Mesendoderm (in vitro differentiated cells): ENCODE measurements at regions not wholly inside any gene's neighbourhood (a gene's known extent, or its start where the extent isn't known, plus 50 kb on each side); places are given as distances from the start of the nearest gene placed in this dataset.
A peak's percentile ranks its signal among the peaks of the same experiment; 100 is the strongest.

ENCODE experiments used
- DNase-seq: peaks from one replicate; pipeline ENCODE4 v3.0.0; 2013
- H2AK5ac ChIP-seq: 2 replicates; pipeline ENCODE4 v1.6.1; 2013; ENCODE audit warnings: low read length, inconsistent platforms
- H2BK120ac ChIP-seq: 2 replicates; pipeline ENCODE4 v1.6.1; 2013; ENCODE audit warnings: low read depth, mild to moderate bottlenecking, low read length, moderate library complexity, mixed read lengths
- H2BK15ac ChIP-seq: replicated peaks from 2 replicates; pipeline ENCODE4 v1.6.1; 2013; ENCODE audit warnings: low read depth, mild to moderate bottlenecking, moderate library complexity
- H2BK5ac ChIP-seq: 2 replicates; pipeline ENCODE4 v1.6.1; 2013; ENCODE audit warnings: low read length, inconsistent platforms
- H3K18ac ChIP-seq: 2 replicates; pipeline ENCODE4 v1.6.1; 2013; ENCODE audit warnings: mild to moderate bottlenecking, low read length, mixed read lengths
- H3K23ac ChIP-seq: one replicate; pipeline ENCODE4 v1.6.1; 2013; ENCODE audit warnings: low read length
- H3K27ac ChIP-seq: 2 replicates; pipeline ENCODE4 v1.5.1; 2013; ENCODE audit warnings: low read depth, mild to moderate bottlenecking, inconsistent platforms, low read length, moderate library complexity
- H3K27me3 ChIP-seq: 2 replicates; pipeline ENCODE4 v1.6.1; 2013; ENCODE audit warnings: low read length, control low read depth, mild to moderate bottlenecking, inconsistent platforms; ENCODE audit not compliant: insufficient read depth, poor library complexity
- H3K36me3 ChIP-seq: 2 replicates; pipeline ENCODE4 v1.6.1; 2013; ENCODE audit warnings: low read length, inconsistent platforms; ENCODE audit not compliant: control insufficient read depth, insufficient read depth
- H3K4ac ChIP-seq: one replicate; pipeline ENCODE4 v1.6.1; 2013; ENCODE audit warnings: low read depth, mild to moderate bottlenecking, low read length, moderate library complexity
- H3K4me1 ChIP-seq: 2 replicates; pipeline ENCODE4 v1.6.1; 2013; ENCODE audit warnings: low read depth, low read length, inconsistent platforms; ENCODE audit not compliant: control insufficient read depth
- H3K4me2 ChIP-seq: 2 replicates; pipeline ENCODE4 v1.6.1; 2013; ENCODE audit warnings: low read length
- H3K4me3 ChIP-seq: 2 replicates; pipeline ENCODE4 v1.5.1; 2013; ENCODE audit warnings: mild to moderate bottlenecking, low read length
- H3K56ac ChIP-seq: one replicate; pipeline ENCODE4 v1.6.1; 2013; ENCODE audit warnings: low read length
- H3K79me1 ChIP-seq: 2 replicates; pipeline ENCODE4 v1.6.1; 2013; ENCODE audit warnings: low read length, inconsistent platforms
- H3K79me2 ChIP-seq: 2 replicates; pipeline ENCODE4 v1.6.1; 2013; ENCODE audit warnings: mild to moderate bottlenecking, low read length; ENCODE audit not compliant: control insufficient read depth, insufficient read depth
- H3K9ac ChIP-seq: 2 replicates; pipeline ENCODE4 v1.6.1; 2013; ENCODE audit warnings: low read length, inconsistent platforms
- H4K5ac ChIP-seq: one replicate; pipeline ENCODE4 v1.6.1; 2013; ENCODE audit warnings: low read length
- H4K8ac ChIP-seq: one replicate; pipeline ENCODE4 v1.6.1; 2013; ENCODE audit warnings: low read depth, mild to moderate bottlenecking, control low read depth, low read length, moderate library complexity
- WGBS: extraction: QIAGEN DNeasy Blood & Tissue Kit; methylation state at CpG from one replicate; pipeline ENCODE4 v1.1.7; 2013; ENCODE audit warnings: low lambda C conversion rate, missing lambda C conversion rate; ENCODE audit not compliant: insufficient coverage; ENCODE audit errors: extremely low coverage; 5-methylcytosine and 5-hydroxymethylcytosine counted together

DNA sequence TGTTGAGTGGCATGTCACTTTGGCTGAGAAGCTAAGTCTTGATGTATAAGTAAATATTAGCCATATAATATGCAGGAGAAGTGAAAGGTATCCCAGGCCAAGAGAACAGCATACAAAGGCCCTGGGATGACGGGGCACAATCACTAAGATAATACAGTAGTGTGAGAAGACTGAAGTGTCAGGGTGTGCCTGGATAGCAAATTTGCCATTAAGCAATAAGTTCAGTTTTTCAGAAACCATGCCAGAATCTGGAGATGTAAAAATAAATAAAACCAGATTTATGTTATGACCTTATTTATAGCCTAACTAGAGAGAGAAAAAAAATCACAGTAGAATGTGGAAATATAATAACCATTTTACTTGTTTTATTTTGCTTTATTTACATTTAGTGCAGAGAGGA is 1858.7 kb upstream of the CELF4 start:
- Histone ChIP-seq H3K27ac (no peak overlapping the region), H2BK5ac (no peak overlapping the region), H3K4me2 (no peak overlapping the region), H3K18ac (no peak overlapping the region), H3K27me3 (no peaks in the 10 kb centered on the region), H3K79me2 (no peaks in the 10 kb centered on the region), H3K9ac (no peak overlapping the region), H2AK5ac (no peak overlapping the region), H3K4ac (no peak overlapping the region), H3K4me3 (no peak overlapping the region), H3K56ac (no peak overlapping the region), H4K8ac (no peak overlapping the region), H3K36me3 (no peaks in the 10 kb centered on the region), H3K79me1 (no peaks in the 10 kb centered on the region), H2BK120ac (no peak overlapping the region), H3K4me1 (no peaks in the 10 kb centered on the region), H3K23ac (no peak overlapping the region), H2BK15ac (no peak overlapping the region), H4K5ac (no peak overlapping the region)
- DNase-seq: no peak
- no CpG with 5 or more reads among the region's 1 CpG for WGBS

DNA sequence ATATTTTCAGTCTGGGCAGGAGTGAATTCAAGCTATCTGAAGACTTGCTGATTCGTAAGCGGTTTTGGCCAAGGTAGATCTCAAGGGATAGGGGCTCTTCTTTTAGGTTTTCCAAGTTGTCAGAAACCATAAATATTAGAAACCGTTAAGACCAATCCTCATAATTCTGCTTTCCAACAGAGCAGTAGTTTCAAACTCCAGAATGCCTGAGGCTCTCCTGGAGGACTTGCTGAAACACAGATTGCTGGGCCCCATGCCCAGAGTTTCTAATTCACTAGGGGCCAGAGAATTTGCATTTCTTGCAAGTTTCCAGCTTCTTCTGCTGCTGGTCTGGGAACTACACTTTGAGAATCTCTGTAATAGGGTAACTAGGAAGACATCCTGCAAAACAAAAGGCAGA is 1855.7 kb upstream of the CELF4 start:
- Histone ChIP-seq H4K5ac (no peak overlapping the region), H2AK5ac (no peak overlapping the region), H3K4ac (no peak overlapping the region), H4K8ac (no peak overlapping the region), H3K79me2 (no peaks in the 10 kb centered on the region), H2BK15ac (no peak overlapping the region), H2BK120ac (no peak overlapping the region), H3K79me1 (no peaks in the 10 kb centered on the region), H3K23ac (no peak overlapping the region), H3K27ac (no peak overlapping the region), H3K4me2 (no peak overlapping the region), H3K4me3 (no peak overlapping the region), H2BK5ac (no peak overlapping the region), H3K18ac (no peak overlapping the region), H3K56ac (no peak overlapping the region), H3K36me3 (no peaks in the 10 kb centered on the region), H3K9ac (no peak overlapping the region), H3K27me3 (no peaks in the 10 kb centered on the region), H3K4me1 (no peaks in the 10 kb centered on the region)
- WGBS: no CpG with 5 or more reads among the region's 3 CpGs
- no peak for DNase-seq

DNA sequence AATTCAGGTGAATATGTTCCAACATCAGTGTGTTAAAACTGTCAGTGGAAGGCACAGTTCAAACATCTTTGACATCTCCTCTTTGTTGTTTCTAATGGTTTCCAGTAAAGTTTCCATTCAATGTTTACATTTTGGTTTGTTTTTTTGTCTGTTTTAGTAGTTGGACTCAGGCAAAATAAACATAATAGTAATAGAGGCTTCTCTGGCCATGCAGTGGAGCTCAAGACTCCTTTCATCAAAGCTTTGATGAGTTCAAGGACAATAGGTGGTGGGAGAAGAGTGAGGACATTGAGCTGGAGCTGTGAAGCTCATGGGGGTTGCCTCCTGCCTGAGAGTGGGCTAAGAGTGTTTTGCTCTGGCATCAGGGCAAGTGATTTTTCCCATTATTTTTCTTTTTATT is 1853.7 kb upstream of the CELF4 start:
- Histone ChIP-seq H3K27ac (no peak overlapping the region), H3K4me3 (no peak overlapping the region)

DNA sequence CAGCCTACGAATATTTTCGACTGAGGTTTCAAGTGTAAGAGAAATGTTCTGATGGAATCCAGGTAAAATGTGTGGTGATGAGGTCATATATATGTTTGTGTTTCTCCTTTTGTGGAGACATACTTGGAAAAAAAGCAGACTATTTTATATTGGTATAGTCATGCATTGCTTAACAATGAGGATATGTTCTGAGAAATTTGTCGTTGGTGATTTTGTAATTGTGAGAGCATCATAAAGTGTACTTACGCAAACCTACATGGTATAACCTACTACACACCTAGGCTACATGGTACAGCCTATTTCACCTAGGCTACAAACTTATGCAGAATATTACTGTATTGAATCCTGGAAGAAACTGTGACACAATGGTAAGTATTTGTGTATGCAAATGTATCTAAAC is 1849.9 kb upstream of the CELF4 start:
- WGBS: no CpG with 5 or more reads among the region's 4 CpGs
- no peak overlapping the region for H4K5ac ChIP-seq
- no peak overlapping the region for H3K4me3 ChIP-seq
- H3K27me3 ChIP-seq: no peaks in the 10 kb centered on the region
- H2BK120ac ChIP-seq: no peak overlapping the region
- no peak overlapping the region for H3K56ac ChIP-seq
- H3K36me3 ChIP-seq: no peaks in the 10 kb centered on the region
- H3K9ac ChIP-seq: no peak overlapping the region
- H2AK5ac ChIP-seq: no peak overlapping the region
- H2BK15ac ChIP-seq: no peak overlapping the region
- H3K4me2 ChIP-seq: no peak overlapping the region
- H2BK5ac ChIP-seq: no peak overlapping the region
- no peak for DNase-seq
- no peaks in the 10 kb centered on the region for H3K79me2 ChIP-seq
- no peak overlapping the region for H3K23ac ChIP-seq
- H3K18ac ChIP-seq: no peak overlapping the region
- H3K4me1 ChIP-seq: no peaks in the 10 kb centered on the region
- no peak overlapping the region for H4K8ac ChIP-seq
- H3K27ac ChIP-seq: no peak overlapping the region
- H3K4ac ChIP-seq: no peak overlapping the region
- no peaks in the 10 kb centered on the region for H3K79me1 ChIP-seq

More for the DNA sequence above, 1853.7 kb upstream of the CELF4 start:
- no peak overlapping the region for H2BK5ac ChIP-seq
- no peak overlapping the region for H4K5ac ChIP-seq
- H3K36me3 ChIP-seq: no peaks in the 10 kb centered on the region
- no peak overlapping the region for H4K8ac ChIP-seq
- no peaks in the 10 kb centered on the region for H3K79me1 ChIP-seq
- H2BK120ac ChIP-seq: no peak overlapping the region
- no peaks in the 10 kb centered on the region for H3K4me1 ChIP-seq
- H3K9ac ChIP-seq: no peak overlapping the region
- no peak overlapping the region for H3K56ac ChIP-seq
- no peak overlapping the region for H3K23ac ChIP-seq
- no peak overlapping the region for H3K18ac ChIP-seq
- no peak overlapping the region for H3K4ac ChIP-seq
- no peak for DNase-seq
- no peak overlapping the region for H2BK15ac ChIP-seq
- no peaks in the 10 kb centered on the region for H3K27me3 ChIP-seq
- no peak overlapping the region for H2AK5ac ChIP-seq
- H3K4me2 ChIP-seq: no peak overlapping the region
- no peaks in the 10 kb centered on the region for H3K79me2 ChIP-seq

DNA sequence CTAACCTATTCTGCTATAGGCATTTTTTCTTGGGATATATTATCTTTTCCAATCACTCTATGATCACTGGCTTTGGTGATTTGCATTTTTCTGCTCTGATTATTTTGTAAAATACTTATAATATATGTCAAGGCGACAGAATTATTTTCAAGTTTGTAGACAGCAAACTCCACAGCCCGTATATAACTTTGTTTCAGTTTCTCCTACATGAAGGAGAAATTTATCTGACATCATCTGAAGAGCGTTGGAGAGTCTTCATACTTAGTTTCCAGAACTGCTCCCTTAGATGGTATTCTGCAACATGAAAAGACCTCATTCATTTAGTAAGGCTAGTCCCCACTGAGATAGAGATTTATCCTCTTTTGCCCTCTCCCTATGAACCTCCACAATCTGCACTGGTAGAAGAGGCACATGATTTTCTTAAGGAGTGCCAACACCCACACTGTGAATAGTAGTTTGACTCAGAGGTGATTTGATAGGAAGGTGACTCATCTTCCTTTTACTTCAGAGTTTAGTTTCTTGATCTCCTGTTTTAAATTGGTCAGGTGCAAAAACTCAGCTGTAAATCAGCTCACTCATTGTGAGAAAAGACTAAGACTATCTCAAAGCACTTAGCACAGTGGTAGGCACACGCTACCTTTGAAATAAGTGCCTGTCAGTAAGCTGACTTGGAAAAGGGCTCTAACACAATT is 1848.6 kb upstream of the CELF4 start:
- H4K5ac ChIP-seq: no peak overlapping the region
- H2BK15ac ChIP-seq: no peak overlapping the region
- no peak overlapping the region for H2BK5ac ChIP-seq
- no CpG with 5 or more reads among the region's 4 CpGs for WGBS
- no peaks in the 10 kb centered on the region for H3K36me3 ChIP-seq
- peak; percentile 5 for DNase-seq
- no peaks in the 10 kb centered on the region for H3K27me3 ChIP-seq
- no peak overlapping the region for H2AK5ac ChIP-seq
- no peak overlapping the region for H3K56ac ChIP-seq
- H3K23ac ChIP-seq: no peak overlapping the region
- no peaks in the 10 kb centered on the region for H3K79me1 ChIP-seq
- no peak overlapping the region for H4K8ac ChIP-seq
- no peak overlapping the region for H3K18ac ChIP-seq
- H3K4me2 ChIP-seq: no peak overlapping the region
- no peak overlapping the region for H2BK120ac ChIP-seq
- no peak overlapping the region for H3K4me3 ChIP-seq
- no peak overlapping the region for H3K27ac ChIP-seq
- no peak overlapping the region for H3K4ac ChIP-seq
- H3K4me1 ChIP-seq: no peaks in the 10 kb centered on the region
- no peaks in the 10 kb centered on the region for H3K79me2 ChIP-seq
- H3K9ac ChIP-seq: no peak overlapping the region

DNA sequence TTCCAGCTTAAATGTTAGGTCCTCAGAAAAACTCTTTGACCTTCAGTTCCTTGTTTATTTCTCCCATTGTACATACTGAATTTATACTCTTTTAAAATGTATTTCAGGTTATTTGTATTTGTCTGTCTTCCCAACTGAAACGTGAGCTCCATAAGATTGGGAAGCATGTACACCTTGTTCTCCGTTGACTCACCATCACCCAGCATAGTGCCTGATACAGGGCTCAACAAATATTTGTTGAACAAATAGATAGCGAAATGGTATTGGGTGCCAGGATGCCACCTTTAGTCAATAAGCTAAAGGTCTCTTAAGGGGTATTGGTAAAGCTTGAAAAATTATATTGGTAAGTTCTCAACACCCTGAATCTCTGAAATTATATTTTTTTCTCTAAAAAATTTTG is 1841.3 kb upstream of the CELF4 start:
- no CpG with 5 or more reads among the region's 3 CpGs for WGBS
- no peak overlapping the region for H3K23ac ChIP-seq
- no peak overlapping the region for H3K4me2 ChIP-seq
- no peak overlapping the region for H4K8ac ChIP-seq
- no peak overlapping the region for H3K9ac ChIP-seq
- H3K56ac ChIP-seq: no peak overlapping the region
- H2AK5ac ChIP-seq: no peak overlapping the region
- no peak overlapping the region for H2BK5ac ChIP-seq
- H2BK120ac ChIP-seq: no peak overlapping the region
- no peak overlapping the region for H4K5ac ChIP-seq
- H3K4ac ChIP-seq: no peak overlapping the region
- H3K27me3 ChIP-seq: no peaks in the 10 kb centered on the region
- no peak overlapping the region for H3K27ac ChIP-seq
- no peaks in the 10 kb centered on the region for H3K4me1 ChIP-seq
- no peaks in the 10 kb centered on the region for H3K79me2 ChIP-seq
- no peak overlapping the region for H3K18ac ChIP-seq
- H3K36me3 ChIP-seq: no peaks in the 10 kb centered on the region
- H3K79me1 ChIP-seq: no peaks in the 10 kb centered on the region
- no peak overlapping the region for H3K4me3 ChIP-seq
- H2BK15ac ChIP-seq: no peak overlapping the region
- no peak for DNase-seq
